ENCODE measurements at regions not wholly inside any gene's neighbourhood (a gene's known extent, or its start where the extent isn't known, plus 50 kb on each side); places are given as distances from the start of the nearest gene placed in this dataset.

DNA sequence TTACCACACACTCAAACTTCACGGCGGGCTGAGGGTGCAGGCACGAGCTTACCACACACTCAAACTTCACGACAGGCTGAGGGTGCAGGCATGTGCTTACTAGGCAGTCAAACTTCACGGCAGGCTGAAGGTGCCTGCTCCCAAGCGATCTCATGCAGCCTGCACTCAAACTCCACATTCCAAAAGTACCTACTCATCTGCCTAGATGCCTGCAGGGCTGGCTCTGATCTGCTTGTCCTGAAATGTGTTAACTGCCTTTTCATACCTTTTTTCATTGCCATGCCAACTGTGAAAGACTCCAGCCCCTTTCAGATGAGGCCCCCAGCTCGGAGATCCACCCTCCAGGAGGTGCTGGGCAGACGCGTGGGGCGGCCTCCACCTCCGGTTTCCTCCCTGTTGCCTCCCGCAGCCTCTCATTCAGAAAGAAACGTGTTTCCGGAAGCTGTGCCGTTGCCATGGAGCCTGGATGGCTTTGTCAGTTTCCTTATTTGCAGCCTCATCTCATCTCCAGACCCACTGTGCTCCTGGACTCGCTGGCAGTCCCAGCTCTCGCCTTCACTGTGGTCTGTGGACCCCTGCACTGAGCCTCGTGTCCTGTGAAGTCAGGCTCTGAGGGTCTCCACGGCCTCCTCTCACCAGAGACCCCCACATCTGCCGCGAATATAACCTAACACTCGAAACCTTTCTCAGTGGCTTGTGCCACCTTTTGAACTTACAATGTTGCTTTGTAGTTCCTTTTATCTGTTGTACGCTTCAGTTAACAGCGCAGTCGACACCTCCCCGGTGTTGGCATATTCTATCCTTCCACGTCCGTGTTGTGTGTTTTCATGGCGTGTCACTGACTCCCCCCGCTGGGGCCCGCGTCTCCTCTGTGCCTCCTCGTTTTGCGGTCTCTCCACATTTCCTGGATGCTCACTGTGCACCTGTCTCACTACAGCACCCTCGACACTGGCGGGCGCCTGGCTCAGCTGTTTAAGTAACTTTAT lies 106.1 kb upstream of the ALKAL2 start:
- TF ChIP-seq, protein P1, sequence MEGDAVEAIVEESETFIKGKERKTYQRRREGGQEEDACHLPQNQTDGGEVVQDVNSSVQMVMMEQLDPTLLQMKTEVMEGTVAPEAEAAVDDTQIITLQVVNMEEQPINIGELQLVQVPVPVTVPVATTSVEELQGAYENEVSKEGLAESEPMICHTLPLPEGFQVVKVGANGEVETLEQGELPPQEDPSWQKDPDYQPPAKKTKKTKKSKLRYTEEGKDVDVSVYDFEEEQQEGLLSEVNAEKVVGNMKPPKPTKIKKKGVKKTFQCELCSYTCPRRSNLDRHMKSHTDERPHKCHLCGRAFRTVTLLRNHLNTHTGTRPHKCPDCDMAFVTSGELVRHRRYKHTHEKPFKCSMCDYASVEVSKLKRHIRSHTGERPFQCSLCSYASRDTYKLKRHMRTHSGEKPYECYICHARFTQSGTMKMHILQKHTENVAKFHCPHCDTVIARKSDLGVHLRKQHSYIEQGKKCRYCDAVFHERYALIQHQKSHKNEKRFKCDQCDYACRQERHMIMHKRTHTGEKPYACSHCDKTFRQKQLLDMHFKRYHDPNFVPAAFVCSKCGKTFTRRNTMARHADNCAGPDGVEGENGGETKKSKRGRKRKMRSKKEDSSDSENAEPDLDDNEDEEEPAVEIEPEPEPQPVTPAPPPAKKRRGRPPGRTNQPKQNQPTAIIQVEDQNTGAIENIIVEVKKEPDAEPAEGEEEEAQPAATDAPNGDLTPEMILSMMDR (IDR thresholded peaks at IDR 0.05): no peak
- no peak for TF ChIP-seq EZH2 (IDR thresholded peaks at IDR 0.05)
- no peak for TF ChIP-seq EZH2phosphoT487 (IDR thresholded peaks at IDR 0.05)
